Stomach (tissue), 8 donors: ENCODE measurements at regions not wholly inside any gene's neighbourhood (a gene's known extent, or its start where the extent isn't known, plus 50 kb on each side); places are given as distances from the start of the nearest gene placed in this dataset.

Experiments
- DNase-seq, 2 donors: peaks; one replicate each; pipeline versions ENCODE4 v3.0.0 to v3.0.0-alpha.2; 2013 to 2019
- H3K27ac ChIP-seq, 5 donors: fragments of 200-600 bp in 4 of 5; sonication (generic) in 4 of 5; one replicate each; pipeline ENCODE4 v1.5.1; 2013 to 2019; ENCODE audit warnings: mild to moderate bottlenecking in 1 of 5, moderate library complexity in 1 of 5
- H3K27me3 ChIP-seq, 3 donors: fragments of 200-600 bp; sonication (generic); one replicate each; pipeline ENCODE4 v1.5.1; 2017 to 2019; ENCODE audit warnings: mixed run types in 1 of 3
- H3K36me3 ChIP-seq, 4 donors: fragments of 200-600 bp; sonication (generic); 1 replicate in 3 of 4; 2 replicates in 1 of 4; pipeline ENCODE4 v1.5.1; 2016 to 2019
- H3K4me1 ChIP-seq, 4 donors: fragments of 200-600 bp; sonication (generic); one replicate each; pipeline ENCODE4 v1.5.1; 2016 to 2019
- H3K4me3 ChIP-seq, 4 donors: fragments of 200-600 bp; sonication (generic) in 3 of 4; one replicate each; pipeline ENCODE4 v1.5.1; 2016 to 2019; ENCODE audit warnings: mild to moderate bottlenecking in 1 of 4
- H3K9me3 ChIP-seq, 4 donors: fragments of 200-600 bp; sonication (generic); one replicate each; pipeline ENCODE4 v1.5.1; 2016 to 2019
- EP300 ChIP-seq: sonication (generic); formaldehyde crosslinking; IDR thresholded peaks from one replicate; pipeline ENCODE4 v1.6.1; 2017; ENCODE audit warnings: antibody characterized with exemption
- POLR2A ChIP-seq, 4 donors: fragments of 450-650 bp; IDR thresholded peaks; one replicate each; pipeline ENCODE4 v1.6.1; 2016; ENCODE audit warnings: antibody characterized with exemption in 4 of 4, control low read depth in 2 of 4, mild to moderate bottlenecking in 1 of 4, moderate library complexity in 1 of 4
- POLR2AphosphoS5 ChIP-seq, 3 donors: sonication (generic); formaldehyde crosslinking; IDR thresholded peaks; one replicate each; pipeline ENCODE4 v1.6.1; 2016; ENCODE audit warnings: antibody characterized with exemption in 3 of 3
- WGBS, 5 donors: extraction: QIAGEN DNeasy Blood & Tissue Kit in 3 of 5; methylation state at CpG; one replicate each; pipeline versions ENCODE4 v1.1.5 to v1.1.7; 2013 to 2018; 5-methylcytosine and 5-hydroxymethylcytosine counted together
- intact Hi-C: fragments of 100-400 bp; cut with DNase I; formaldehyde crosslinking; loops from one replicate; pipeline ENCODE4 v1.15.1; 2023; ENCODE audit warnings: low total_unique reads
- TF ChIP-seq, protein P1 (sequence below), 7 experiments: fragments of 450-650 bp in 4 of 7; fragments of 200-600 bp in 3 of 7; sonication (generic) in 3 of 7; IDR thresholded peaks; one replicate each; pipeline ENCODE4 v1.5.1; 2016 to 2019; ENCODE audit warnings: antibody characterized with exemption in 7 of 7, control low read depth in 2 of 7, mild to moderate bottlenecking in 1 of 7
- donor health status: healthy with polysubstance abuse.
- donor health status: Bipolar disorder and iron deficiency.
- donor health status: healthy.

DNA sequence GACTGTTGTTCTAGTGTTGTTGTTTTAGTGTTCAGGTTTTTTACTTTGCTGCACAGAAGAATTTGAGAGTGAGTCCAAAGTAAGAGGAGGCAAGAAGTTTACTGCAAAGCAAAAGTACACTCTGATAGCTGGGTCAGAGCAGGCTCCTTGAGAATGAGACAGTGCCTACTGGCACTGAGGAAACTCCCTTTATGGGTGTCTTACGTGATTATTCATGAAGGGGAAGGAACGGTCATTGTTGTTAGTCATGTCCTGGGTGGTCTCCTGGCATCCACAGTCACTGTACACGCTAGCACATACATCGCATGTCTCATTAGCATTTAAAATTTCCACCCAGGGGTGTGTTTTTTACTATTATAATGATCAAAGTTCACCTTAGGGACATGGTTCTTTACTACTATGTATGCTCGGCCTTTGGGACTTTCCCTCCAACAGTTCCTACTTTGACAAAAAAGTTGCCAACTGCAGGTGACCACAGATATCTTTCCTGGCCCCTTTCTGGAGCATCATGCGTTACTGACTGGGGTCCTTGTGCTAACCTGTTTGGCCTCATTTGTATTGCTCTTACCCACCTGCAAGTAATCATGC lies 688.9 kb upstream of the AMOT start:
- Histone ChIP-seq H3K4me1 (no peaks in the 10 kb centered on the region), H3K9me3 (no peaks in the 10 kb centered on the region), H3K36me3 (no peaks in the 10 kb centered on the region), H3K27me3 (no peaks in the 10 kb centered on the region), H3K4me3 (no peak overlapping the region), H3K27ac (no peak overlapping the region)
- WGBS, 5 donors: 81 to 94% (median 89%) methylated on average over 6 of the region's 6 CpGs
- DNase-seq: no peak
- intact Hi-C loops: no loop called here
- TF ChIP-seq, protein P1, sequence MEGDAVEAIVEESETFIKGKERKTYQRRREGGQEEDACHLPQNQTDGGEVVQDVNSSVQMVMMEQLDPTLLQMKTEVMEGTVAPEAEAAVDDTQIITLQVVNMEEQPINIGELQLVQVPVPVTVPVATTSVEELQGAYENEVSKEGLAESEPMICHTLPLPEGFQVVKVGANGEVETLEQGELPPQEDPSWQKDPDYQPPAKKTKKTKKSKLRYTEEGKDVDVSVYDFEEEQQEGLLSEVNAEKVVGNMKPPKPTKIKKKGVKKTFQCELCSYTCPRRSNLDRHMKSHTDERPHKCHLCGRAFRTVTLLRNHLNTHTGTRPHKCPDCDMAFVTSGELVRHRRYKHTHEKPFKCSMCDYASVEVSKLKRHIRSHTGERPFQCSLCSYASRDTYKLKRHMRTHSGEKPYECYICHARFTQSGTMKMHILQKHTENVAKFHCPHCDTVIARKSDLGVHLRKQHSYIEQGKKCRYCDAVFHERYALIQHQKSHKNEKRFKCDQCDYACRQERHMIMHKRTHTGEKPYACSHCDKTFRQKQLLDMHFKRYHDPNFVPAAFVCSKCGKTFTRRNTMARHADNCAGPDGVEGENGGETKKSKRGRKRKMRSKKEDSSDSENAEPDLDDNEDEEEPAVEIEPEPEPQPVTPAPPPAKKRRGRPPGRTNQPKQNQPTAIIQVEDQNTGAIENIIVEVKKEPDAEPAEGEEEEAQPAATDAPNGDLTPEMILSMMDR (IDR thresholded peaks at IDR 0.05): no peak
- no peak for TF ChIP-seq POLR2AphosphoS5 (IDR thresholded peaks at IDR 0.05)
- no peak for TF ChIP-seq POLR2A (IDR thresholded peaks at IDR 0.05)

DNA sequence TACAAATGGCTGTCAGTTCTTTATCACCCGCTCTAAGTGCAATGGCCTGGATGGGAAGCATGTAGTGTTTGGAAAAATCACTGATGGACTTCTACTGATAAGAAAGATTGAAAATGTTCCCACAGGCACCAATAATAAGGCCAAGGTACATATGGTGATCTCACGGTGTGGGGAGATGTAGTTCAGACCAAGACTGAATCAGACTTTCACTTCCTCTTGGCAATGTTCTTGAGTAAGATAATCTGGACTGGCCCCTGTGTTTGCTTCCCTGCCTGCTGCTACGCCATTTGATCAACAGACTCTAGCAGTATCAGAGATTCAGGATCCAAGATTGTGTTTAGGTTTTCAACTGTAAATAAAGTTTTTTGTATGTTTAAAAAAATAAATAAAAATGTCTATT lies 682.2 kb upstream of the AMOT start:
- no peaks in the 10 kb centered on the region for H3K9me3 ChIP-seq
- DNase-seq: peak in 1 of 2 donors; percentile 4
- WGBS, 5 donors: 33 to 54% (median 42%) methylated on average over 3 of the region's 3 CpGs
- no peaks in the 10 kb centered on the region for H3K27me3 ChIP-seq
- no peaks in the 10 kb centered on the region for H3K4me1 ChIP-seq
- H3K27ac ChIP-seq: no peak overlapping the region
- no peak overlapping the region for H3K4me3 ChIP-seq
- intact Hi-C loops: no loop called here
- no peak for TF ChIP-seq EP300
- TF ChIP-seq, protein P1 (IDR thresholded peaks at IDR 0.05): no peak
- no peak for TF ChIP-seq POLR2A (IDR thresholded peaks at IDR 0.05)
- no peak for TF ChIP-seq POLR2AphosphoS5 (IDR thresholded peaks at IDR 0.05)
- H3K36me3 ChIP-seq: no peaks in the 10 kb centered on the region

DNA sequence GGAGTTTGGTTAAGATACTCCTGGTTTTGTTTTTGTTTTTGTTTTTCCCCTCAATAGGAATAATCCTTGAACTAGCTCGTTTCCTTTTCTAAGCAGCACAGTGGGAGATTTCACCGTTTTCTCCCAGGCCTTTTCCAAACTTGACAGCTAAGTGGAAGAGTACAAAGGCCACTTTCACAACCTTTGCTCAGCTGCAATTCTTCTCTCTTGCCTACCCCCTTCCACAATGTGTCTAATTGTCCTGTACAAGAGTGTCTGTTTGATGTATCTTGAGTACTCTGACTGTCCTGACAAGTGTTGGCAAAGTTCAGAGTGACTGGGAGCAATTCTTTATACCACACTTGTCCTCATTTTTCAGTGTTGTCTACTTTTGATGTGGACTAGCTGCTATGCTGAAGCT lies 674.3 kb upstream of the AMOT start:
- H3K4me3 ChIP-seq: no peak overlapping the region
- no peaks in the 10 kb centered on the region for H3K9me3 ChIP-seq
- WGBS, 5 donors: 0 to 10% (median 6%) methylated on average over 2 of the region's 2 CpGs
- no peaks in the 10 kb centered on the region for H3K36me3 ChIP-seq
- no peaks in the 10 kb centered on the region for H3K27me3 ChIP-seq
- H3K4me1 ChIP-seq: no peaks in the 10 kb centered on the region
- H3K27ac ChIP-seq: no peak overlapping the region
- intact Hi-C loops: no loop called here
- no peak for DNase-seq
- TF ChIP-seq, protein P1 (IDR thresholded peaks at IDR 0.05): no peak
- TF ChIP-seq POLR2AphosphoS5 (IDR thresholded peaks at IDR 0.05) (no peak), EP300 (no peak), POLR2A (IDR thresholded peaks at IDR 0.05) (no peak)

DNA sequence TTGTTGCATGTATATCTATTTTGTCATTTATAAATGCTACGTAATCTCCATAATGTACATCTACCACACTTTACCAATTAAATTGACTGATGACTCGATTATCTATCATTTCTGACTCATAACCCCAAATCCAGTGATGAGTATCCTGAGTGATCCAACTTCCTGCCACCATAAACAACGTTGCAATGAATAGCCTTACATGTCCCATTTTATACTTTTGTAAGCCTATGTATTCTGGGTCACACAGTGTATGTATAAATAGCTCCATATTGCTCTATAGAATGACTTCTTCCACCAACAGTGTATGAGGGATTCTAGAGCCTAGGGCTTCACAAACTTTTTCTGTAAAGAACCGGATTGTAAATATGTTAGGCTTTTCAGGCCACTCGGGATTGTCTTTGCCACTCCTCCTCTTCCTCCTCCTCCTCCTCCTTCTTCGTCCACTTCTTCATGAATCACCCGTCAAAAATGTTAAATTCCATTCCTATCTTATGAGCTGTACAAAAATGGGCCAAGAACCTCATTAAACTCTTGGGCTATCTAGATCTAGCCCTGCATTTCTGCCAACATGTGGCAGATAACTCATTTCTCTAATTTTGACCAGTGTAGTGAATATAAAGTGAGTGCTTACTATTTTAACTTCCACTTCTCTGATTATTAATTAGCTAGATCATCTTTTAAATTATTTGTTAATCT lies 672.2 kb upstream of the AMOT start:
- Histone ChIP-seq H3K4me3 (no peak overlapping the region), H3K9me3 (no peaks in the 10 kb centered on the region), H3K36me3 (no peaks in the 10 kb centered on the region), H3K27me3 (no peaks in the 10 kb centered on the region), H3K27ac (no peak overlapping the region), H3K4me1 (no peaks in the 10 kb centered on the region)
- WGBS, 5 donors: 54 to 73% (median 61%) methylated on average over 7 of the region's 7 CpGs
- no peak for DNase-seq
- intact Hi-C loops: no loop called here
- TF ChIP-seq EP300: no peak
- no peak for TF ChIP-seq POLR2A (IDR thresholded peaks at IDR 0.05)
- no peak for TF ChIP-seq POLR2AphosphoS5 (IDR thresholded peaks at IDR 0.05)
- TF ChIP-seq, protein P1 (IDR thresholded peaks at IDR 0.05): no peak
